Tibial artery (tissue), 4 donors: ENCODE measurements at regions not wholly inside any gene's neighbourhood (a gene's known extent, or its start where the extent isn't known, plus 50 kb on each side); places are given as distances from the start of the nearest gene placed in this dataset.

Experiments used
- DNase-seq, 2 donors: peaks; one replicate each; pipeline ENCODE4 v3.0.0-alpha.2; 2019
- H3K27ac ChIP-seq, 2 donors: fragments of 200-600 bp; sonication (generic) in 1 of 2; 1 replicate in 1 of 2; 2 replicates in 1 of 2; pipeline ENCODE4 v1.5.1; 2018 to 2019; ENCODE audit warnings: mild to moderate bottlenecking in 1 of 2
- H3K27me3 ChIP-seq, 2 donors: fragments of 200-600 bp; sonication (generic) in 1 of 2; one replicate each; pipeline versions ENCODE4 v1.5.1 to v1.6.0; 2016 to 2019
- H3K36me3 ChIP-seq, 3 donors: fragments of 200-600 bp; sonication (generic) in 2 of 3; one replicate each; pipeline ENCODE4 v1.5.1; 2016 to 2019; ENCODE audit warnings: mild to moderate bottlenecking in 2 of 3
- H3K4me1 ChIP-seq, 4 donors: fragments of 200-600 bp; sonication (generic) in 2 of 4; 1 replicate in 3 of 4; 2 replicates in 1 of 4; pipeline ENCODE4 v1.5.1; 2016 to 2019
- H3K4me3 ChIP-seq, 2 donors: fragments of 200-600 bp; sonication (generic) in 1 of 2; 1 replicate in 1 of 2; 2 replicates in 1 of 2; pipeline ENCODE4 v1.5.1; 2018 to 2019; ENCODE audit warnings: mild to moderate bottlenecking in 2 of 2
- H3K9me3 ChIP-seq, 3 donors: fragments of 200-600 bp; sonication (generic) in 1 of 3; one replicate each; pipeline ENCODE4 v1.5.1; 2016 to 2019
- intact Hi-C: fragments of 100-400 bp; cut with DNase I; formaldehyde crosslinking; loops from one replicate; pipeline ENCODE4 v1.15.0; 2023; ENCODE audit warnings: low total_unique reads
- TF ChIP-seq, protein P1 (sequence below), 2 experiments: fragments of 200-600 bp in 1 of 2; fragments of 450-650 bp in 1 of 2; IDR thresholded peaks; one replicate each; pipeline ENCODE4 v1.5.1; 2017 to 2019; ENCODE audit warnings: antibody characterized with exemption in 2 of 2, mild to moderate bottlenecking in 1 of 2, moderate library complexity in 1 of 2

- DNase-seq, result no peak
- Histone ChIP-seq H3K9me3 (no peaks in the 10 kb centered on the region), H3K27ac (no peak overlapping the region), H3K36me3 (no peaks in the 10 kb centered on the region), H3K27me3 (no peaks in the 10 kb centered on the region), H3K4me3 (no peak overlapping the region), H3K4me1 (no peaks in the 10 kb centered on the region)
- TF ChIP-seq, protein P1, sequence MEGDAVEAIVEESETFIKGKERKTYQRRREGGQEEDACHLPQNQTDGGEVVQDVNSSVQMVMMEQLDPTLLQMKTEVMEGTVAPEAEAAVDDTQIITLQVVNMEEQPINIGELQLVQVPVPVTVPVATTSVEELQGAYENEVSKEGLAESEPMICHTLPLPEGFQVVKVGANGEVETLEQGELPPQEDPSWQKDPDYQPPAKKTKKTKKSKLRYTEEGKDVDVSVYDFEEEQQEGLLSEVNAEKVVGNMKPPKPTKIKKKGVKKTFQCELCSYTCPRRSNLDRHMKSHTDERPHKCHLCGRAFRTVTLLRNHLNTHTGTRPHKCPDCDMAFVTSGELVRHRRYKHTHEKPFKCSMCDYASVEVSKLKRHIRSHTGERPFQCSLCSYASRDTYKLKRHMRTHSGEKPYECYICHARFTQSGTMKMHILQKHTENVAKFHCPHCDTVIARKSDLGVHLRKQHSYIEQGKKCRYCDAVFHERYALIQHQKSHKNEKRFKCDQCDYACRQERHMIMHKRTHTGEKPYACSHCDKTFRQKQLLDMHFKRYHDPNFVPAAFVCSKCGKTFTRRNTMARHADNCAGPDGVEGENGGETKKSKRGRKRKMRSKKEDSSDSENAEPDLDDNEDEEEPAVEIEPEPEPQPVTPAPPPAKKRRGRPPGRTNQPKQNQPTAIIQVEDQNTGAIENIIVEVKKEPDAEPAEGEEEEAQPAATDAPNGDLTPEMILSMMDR (IDR thresholded peaks at IDR 0.05), result no peak
- intact Hi-C loops, result no loop called here
These were observed 538.3 kb upstream of the AMELY start for GRCh38 chrY:7449860-7450259.

- no peaks in the 10 kb centered on the region for H3K4me1 ChIP-seq
- H3K9me3 ChIP-seq, result no peaks in the 10 kb centered on the region
- intact Hi-C loops, result no loop called here
- no peak overlapping the region for H3K4me3 ChIP-seq
- DNase-seq, result no peak
- TF ChIP-seq, protein P1 (IDR thresholded peaks at IDR 0.05), result no peak
- H3K36me3 ChIP-seq, result no peaks in the 10 kb centered on the region
- H3K27me3 ChIP-seq, result no peaks in the 10 kb centered on the region
- no peak overlapping the region for H3K27ac ChIP-seq
These were observed 537.1 kb upstream of the AMELY start for GRCh38 chrY:7448687-7449086.

- DNase-seq, result no peak
These were observed 536.4 kb upstream of the AMELY start for GRCh38 chrY:7447881-7448516.

GRCh38 chrY:7444141-7444540, 532.6 kb upstream of the AMELY start:
- Histone ChIP-seq H3K27me3 (no peaks in the 10 kb centered on the region), H3K9me3 (no peaks in the 10 kb centered on the region), H3K36me3 (no peaks in the 10 kb centered on the region), H3K4me1 (no peaks in the 10 kb centered on the region), H3K4me3 (no peak overlapping the region), H3K27ac (no peak overlapping the region)
- TF ChIP-seq, protein P1 (IDR thresholded peaks at IDR 0.05), result no peak
- no peak for DNase-seq
- intact Hi-C loops, result no loop called here

More at GRCh38 chrY:7447881-7448516, 536.4 kb upstream of the AMELY start:
- Histone ChIP-seq H3K36me3 (no peaks in the 10 kb centered on the region), H3K4me1 (no peaks in the 10 kb centered on the region), H3K27me3 (no peaks in the 10 kb centered on the region), H3K4me3 (no peak overlapping the region), H3K9me3 (no peaks in the 10 kb centered on the region), H3K27ac (no peak overlapping the region)
- intact Hi-C loops, result no loop called here
- TF ChIP-seq, protein P1 (IDR thresholded peaks at IDR 0.05), result no peak

DNA sequence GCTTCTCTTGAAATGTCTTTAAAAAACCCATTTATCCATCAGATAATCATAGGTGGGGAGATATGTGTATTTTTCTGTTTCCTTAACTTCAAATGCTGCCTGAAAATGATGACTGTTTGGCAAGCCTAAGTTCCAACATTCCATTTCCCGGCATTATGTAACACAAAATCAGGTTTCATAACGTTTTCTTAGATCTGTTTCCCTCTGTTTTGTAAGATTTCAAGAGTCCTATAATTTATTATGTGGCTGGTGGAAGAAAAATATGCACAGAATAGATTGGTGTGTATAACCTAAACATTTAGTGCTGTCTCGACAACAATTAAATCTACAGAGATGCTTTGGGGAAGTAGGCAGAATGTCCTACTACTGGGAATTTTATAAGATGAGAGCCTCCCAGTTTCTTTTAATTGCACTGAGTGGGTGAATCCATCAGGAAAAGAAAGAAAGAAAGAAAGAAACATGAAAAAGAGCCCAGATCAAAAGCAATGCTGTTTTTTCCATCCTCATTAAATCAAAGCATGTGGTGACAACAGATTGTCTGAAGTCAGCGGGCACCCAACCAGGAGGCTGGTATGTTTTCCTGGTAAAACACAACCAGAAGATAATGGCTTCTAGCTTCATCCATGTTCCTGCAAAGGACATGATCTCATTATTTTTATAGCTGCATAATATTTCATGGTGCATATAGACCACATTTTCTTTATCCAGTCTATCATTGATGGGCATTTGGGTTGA, 529.4 kb upstream of the AMELY start:
- Histone ChIP-seq H3K27ac (no peak overlapping the region), H3K4me3 (no peak overlapping the region), H3K27me3 (no peaks in the 10 kb centered on the region), H3K9me3 (no peaks in the 10 kb centered on the region), H3K4me1 (no peaks in the 10 kb centered on the region), H3K36me3 (no peaks in the 10 kb centered on the region)
- TF ChIP-seq, protein P1 (IDR thresholded peaks at IDR 0.05), result no peak
- intact Hi-C loops, result no loop called here
- DNase-seq, result no peak
